ENCODE measurements at regions not wholly inside any gene's neighbourhood (a gene's known extent, or its start where the extent isn't known, plus 50 kb on each side); places are given as distances from the start of the nearest gene placed in this dataset.

DNA sequence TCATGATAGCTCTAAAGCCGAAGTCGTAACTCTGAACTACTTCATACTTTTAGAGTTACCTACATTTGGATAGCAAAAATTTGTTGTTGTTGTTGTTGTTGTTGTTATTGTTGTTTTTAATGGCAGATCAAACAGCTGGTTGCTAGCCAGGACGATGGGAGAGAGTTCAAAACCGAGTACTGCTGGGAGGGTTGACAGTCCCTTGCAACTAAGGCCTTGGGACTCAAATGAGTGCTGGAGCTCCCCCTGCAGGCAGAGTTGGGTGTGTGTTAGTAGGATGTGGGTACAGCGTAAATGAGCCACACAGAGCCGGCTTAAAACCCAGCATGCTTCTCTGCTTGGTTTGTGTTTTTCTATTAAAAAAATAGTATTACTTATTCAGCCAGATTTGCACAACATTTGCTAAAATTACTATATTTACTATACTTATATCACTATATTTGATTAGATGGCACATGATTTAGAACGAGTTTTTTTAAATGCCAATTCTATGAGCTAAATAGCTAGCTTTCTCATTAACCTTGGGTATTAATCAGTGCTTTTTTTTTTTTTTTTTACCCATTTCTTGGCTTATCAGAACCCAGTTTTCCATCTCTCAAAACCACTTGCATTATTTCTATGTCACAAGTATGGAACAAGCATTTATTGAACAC is 129.2 kb upstream of the SYT6 start:
- peaks cover 31 to 50% of the 10 kb centered on the region in 2 donors for H3K4me1 Mint-ChIP-seq
- no peak overlapping the region for H3K4me3 Mint-ChIP-seq
- no peaks in the 10 kb centered on the region for H3K9me3 Mint-ChIP-seq
- no peaks in the 10 kb centered on the region for H3K36me3 Mint-ChIP-seq
- peak overlapping the region in 2 of 6 donors; percentile 7 to 61 for H3K27ac Mint-ChIP-seq
- peaks cover 0 to 2% (median 0%) of the 10 kb centered on the region in 3 donors for H3K27me3 Mint-ChIP-seq (ENCODE audit: low read depth in 3 of 3)
- DNase-seq = peak; percentile 79 to 85 (median 82)

DNA sequence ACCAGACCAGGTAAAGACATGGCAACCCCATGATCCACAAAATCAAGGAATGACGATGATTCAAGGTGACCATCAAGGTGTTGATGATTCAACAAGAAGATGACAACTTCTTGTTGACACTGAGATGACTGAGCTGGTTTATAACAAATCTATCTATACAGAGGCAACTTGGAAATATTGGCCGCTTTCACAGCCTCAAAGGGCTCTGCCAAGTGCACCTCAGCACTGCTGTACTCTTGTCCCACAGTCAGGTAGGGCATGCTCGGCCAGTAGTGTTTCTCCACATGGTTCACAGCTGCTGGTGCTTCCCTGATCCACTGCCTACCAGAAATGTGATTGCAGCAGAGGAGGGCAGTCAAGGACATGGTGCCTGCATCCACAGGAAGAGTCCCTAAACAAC is 125.2 kb upstream of the SYT6 start:
- no peaks in the 10 kb centered on the region for H3K36me3 Mint-ChIP-seq
- peaks cover 13 to 26% of the 10 kb centered on the region in 2 donors for H3K4me1 Mint-ChIP-seq
- H3K9me3 Mint-ChIP-seq = no peaks in the 10 kb centered on the region
- no peak for DNase-seq
- H3K4me3 Mint-ChIP-seq = no peak overlapping the region
- H3K27me3 Mint-ChIP-seq (ENCODE audit: low read depth in 3 of 3) = peaks cover 0 to 7% (median 3%) of the 10 kb centered on the region in 3 donors
- H3K27ac Mint-ChIP-seq = no peak overlapping the region

DNA sequence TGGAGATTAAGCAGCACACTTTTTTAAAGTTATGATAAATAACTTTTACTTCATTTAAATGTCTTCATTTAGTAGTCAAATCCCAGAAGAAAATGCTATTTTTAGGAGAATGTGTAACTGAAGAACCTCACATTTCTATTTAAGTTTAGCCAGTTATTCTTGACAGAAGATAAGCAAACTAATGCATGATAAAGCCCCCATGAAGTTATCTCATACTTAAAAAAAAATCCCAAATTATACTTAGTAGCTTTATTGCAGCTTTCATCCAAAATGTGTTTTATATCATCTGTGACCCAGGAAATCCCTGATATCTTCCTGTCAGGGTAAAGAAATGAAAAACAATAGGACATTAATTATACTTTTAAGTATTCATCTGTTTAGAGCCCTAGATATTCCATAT is 124.8 kb upstream of the SYT6 start:
- Mint-ChIP-seq H3K27me3 (ENCODE audit: low read depth in 3 of 3) (peaks cover 0 to 7% (median 3%) of the 10 kb centered on the region in 3 donors), H3K4me1 (peaks cover 13 to 21% of the 10 kb centered on the region in 2 donors), H3K36me3 (no peaks in the 10 kb centered on the region), H3K9me3 (no peaks in the 10 kb centered on the region), H3K4me3 (no peak overlapping the region), H3K27ac (no peak overlapping the region)
- no peak for DNase-seq

DNA sequence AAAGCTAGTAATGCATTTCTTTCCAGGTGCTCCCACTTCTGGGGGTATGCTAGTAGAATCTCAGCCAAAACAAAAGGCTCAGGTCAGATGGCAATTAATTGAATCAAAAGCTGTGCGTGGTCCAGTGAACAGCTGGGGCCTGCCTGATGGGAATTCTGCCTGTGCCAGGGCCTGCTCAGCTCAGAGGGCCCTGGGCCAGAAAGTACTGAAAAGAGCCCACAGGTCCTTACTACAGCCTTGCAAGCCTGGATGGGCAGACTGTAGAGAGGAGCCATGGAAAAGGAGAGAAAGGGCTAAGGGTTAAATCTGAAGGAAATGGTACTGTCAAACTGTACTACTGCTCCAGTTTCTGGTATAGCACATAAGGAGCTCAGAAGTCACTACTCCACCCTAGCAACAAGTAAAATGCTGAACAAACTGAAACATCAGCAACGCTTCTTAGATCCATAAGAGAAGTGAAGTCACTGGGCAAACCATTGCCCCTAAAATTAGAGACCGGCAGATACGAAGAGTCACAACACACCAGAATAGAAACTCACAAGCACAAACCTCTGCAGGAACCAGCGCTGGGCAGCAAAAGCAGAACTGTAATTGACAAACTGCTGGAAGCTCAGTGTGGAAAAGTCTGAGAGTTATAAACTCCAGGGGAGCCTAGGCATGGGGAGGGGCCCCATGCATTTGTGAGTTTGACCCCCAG is 121.1 kb upstream of the SYT6 start:
- Mint-ChIP-seq H3K27ac (peak overlapping the region in 1 of 6 donors; percentile 14), H3K4me3 (no peak overlapping the region), H3K4me1 (peaks cover 11 to 13% of the 10 kb centered on the region in 2 donors), H3K27me3 (ENCODE audit: low read depth in 3 of 3) (peaks cover 0 to 5% (median 5%) of the 10 kb centered on the region in 3 donors), H3K9me3 (no peaks in the 10 kb centered on the region), H3K36me3 (no peaks in the 10 kb centered on the region)
- no peak for DNase-seq

DNA sequence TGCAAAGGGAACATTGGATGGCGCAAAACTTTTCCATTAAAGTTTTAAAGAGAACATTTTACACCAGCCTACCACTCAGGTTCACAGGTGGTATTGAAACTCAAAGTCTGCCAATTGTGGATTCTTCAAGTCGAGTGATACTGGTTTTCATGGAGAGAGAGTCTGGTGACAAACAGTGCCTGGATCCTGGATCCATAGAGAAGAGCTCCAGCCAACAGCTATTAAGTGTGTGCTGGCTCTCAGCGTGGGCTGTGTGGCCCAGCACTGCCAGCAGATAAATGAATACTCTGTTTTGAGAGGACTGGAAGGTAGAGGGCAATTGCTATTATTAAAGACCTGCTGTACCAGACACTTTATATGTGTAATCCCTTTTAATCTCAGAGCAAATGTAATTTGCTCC is 118.9 kb upstream of the SYT6 start:
- Mint-ChIP-seq H3K36me3 (no peaks in the 10 kb centered on the region), H3K4me3 (no peak overlapping the region), H3K27ac (no peak overlapping the region), H3K4me1 (peaks cover 27% of the 10 kb centered on the region in 2 donors), H3K27me3 (ENCODE audit: low read depth in 3 of 3) (peaks cover 0 to 5% (median 5%) of the 10 kb centered on the region in 3 donors), H3K9me3 (no peaks in the 10 kb centered on the region)
- DNase-seq = no peak

DNA sequence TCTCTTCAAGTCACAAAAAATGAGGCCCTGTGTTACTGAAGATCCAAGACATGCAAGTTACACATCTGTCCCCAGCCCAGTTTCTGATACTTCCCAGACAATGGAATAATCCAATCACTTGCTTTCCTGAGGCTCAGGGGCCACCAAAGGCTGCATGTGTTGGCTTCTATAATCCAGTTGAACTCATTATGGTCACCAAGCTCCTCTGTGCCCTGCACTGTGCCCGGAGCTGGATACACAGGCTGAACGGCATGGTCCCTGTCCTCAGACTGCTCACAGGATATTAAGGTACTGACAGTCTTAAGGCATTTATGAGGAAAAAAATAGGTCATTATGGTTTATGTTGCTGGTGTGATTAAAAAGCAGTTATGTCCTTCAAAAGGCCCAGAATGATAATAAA is 117.0 kb upstream of the SYT6 start:
- Mint-ChIP-seq H3K9me3 (peaks cover 0 to 5% (median 0%) of the 10 kb centered on the region in 6 donors), H3K36me3 (peaks cover 0 to 9% (median 6%) of the 10 kb centered on the region in 3 donors), H3K4me1 (peaks cover 27% of the 10 kb centered on the region in 2 donors), H3K27me3 (ENCODE audit: low read depth in 3 of 3) (peaks cover 0 to 8% (median 8%) of the 10 kb centered on the region in 3 donors), H3K27ac (peak overlapping the region in 1 of 6 donors; percentile 34), H3K4me3 (peak overlapping the region in 1 of 5 donors; percentile 6)
- no peak for DNase-seq

DNA sequence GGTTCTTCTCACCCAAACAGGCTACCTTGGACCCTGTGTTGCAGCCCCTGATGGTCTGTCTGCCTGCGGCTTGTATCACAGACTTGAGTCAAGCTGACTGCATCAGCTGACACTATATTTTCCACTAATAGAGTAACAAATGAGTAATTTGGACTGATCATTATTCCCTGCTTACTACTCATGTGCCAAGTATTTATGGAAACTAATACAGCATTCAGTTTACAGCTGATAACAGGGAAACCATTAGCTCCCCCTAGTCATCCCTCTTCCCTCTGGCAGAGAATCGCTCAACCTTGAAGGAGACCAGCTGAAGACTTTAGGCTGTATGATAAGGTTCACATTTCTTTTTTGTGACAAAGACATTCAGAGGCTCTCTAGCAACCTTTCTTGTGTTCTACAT is 116.6 kb upstream of the SYT6 start:
- peak overlapping the region in 1 of 6 donors; percentile 34 for H3K27ac Mint-ChIP-seq
- H3K4me3 Mint-ChIP-seq = peak overlapping the region in 3 of 5 donors; percentile 12 to 40 (median 18)
- H3K9me3 Mint-ChIP-seq = peaks cover 0 to 5% (median 0%) of the 10 kb centered on the region in 6 donors
- DNase-seq = no peak
- H3K27me3 Mint-ChIP-seq (ENCODE audit: low read depth in 3 of 3) = peaks cover 0 to 7% (median 7%) of the 10 kb centered on the region in 3 donors
- H3K4me1 Mint-ChIP-seq = peaks cover 27% of the 10 kb centered on the region in 2 donors
- H3K36me3 Mint-ChIP-seq = peaks cover 0 to 10% (median 9%) of the 10 kb centered on the region in 3 donors

DNA sequence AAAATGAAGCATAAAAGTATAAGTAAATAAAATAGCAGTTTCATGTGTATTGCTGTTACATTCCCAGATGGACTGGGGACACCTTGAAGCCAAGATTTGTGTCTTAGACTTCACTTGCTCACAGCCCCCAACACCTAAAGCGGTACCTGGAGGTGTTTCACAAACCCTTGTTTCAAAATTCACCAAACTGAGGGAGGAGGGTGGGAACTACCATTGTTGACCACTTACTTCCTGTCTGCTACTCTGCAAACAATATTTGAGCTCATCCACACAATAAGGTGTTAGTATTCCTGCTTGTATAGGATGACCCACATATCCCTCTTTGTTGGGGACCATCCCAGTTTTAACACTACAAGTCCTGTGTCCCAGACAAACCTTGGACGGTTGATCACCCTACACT is 115.9 kb upstream of the SYT6 start:
- Mint-ChIP-seq H3K4me3 (peak overlapping the region; percentile 32 to 64 (median 53)), H3K27me3 (ENCODE audit: low read depth in 3 of 3) (peaks cover 0 to 7% (median 7%) of the 10 kb centered on the region in 3 donors), H3K36me3 (peaks cover 0 to 10% (median 9%) of the 10 kb centered on the region in 3 donors), H3K9me3 (peaks cover 0 to 5% (median 0%) of the 10 kb centered on the region in 6 donors), H3K4me1 (peaks cover 25 to 27% of the 10 kb centered on the region in 2 donors), H3K27ac (peak overlapping the region in 3 of 6 donors; percentile 18 to 77 (median 18))
- no peak for DNase-seq

DNA sequence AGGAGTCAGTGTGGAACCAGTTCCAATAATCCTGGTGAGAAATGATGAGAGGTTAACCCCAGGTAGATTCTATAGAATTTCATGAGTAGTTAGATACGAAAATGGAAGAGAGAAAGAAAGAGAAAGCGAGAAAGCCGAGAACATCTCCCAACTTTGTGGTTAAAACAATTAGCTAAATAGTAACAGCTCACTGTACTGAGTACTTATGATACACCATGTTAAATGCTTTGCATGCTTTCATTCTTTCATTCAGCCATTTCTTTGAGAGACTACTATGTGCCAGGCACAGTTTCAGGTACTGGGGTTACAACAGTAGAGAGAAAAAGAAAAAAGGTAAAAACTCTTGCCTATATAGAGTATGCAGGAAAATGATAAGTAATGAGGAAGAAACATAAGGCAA is 109.7 kb upstream of the SYT6 start:
- Mint-ChIP-seq H3K27me3 (ENCODE audit: low read depth in 3 of 3) (peaks cover 0 to 7% (median 5%) of the 10 kb centered on the region in 3 donors), H3K4me1 (peaks cover 2% of the 10 kb centered on the region in 2 donors), H3K27ac (no peak overlapping the region), H3K4me3 (no peak overlapping the region), H3K9me3 (peaks cover 0 to 5% (median 0%) of the 10 kb centered on the region in 6 donors), H3K36me3 (peaks cover 0 to 10% (median 9%) of the 10 kb centered on the region in 3 donors)
- DNase-seq = no peak

DNA sequence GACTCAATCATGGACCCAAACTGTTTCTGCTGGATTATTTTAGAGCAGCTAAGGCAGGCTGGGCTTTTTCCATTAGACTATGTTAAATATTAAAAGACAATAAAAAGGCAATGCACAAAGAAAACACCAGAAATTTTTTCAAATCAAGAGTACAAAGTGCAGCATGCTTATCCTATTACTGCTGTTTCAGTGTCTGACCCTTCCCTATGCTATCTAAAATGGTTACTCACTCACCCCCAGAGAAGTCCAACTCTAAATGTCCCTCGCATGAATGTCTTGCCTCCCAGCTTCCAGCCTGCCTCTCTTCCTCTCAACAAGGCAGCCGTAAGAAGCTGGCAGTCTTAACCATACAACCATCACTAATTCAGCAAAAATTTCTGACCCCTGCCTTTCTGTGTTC is 108.7 kb upstream of the SYT6 start:
- peaks cover 0 to 7% (median 5%) of the 10 kb centered on the region in 3 donors for H3K27me3 Mint-ChIP-seq (ENCODE audit: low read depth in 3 of 3)
- H3K36me3 Mint-ChIP-seq = peaks cover 0 to 10% (median 9%) of the 10 kb centered on the region in 3 donors
- no peaks in the 10 kb centered on the region for H3K4me1 Mint-ChIP-seq
- H3K4me3 Mint-ChIP-seq = no peak overlapping the region
- H3K9me3 Mint-ChIP-seq = peaks cover 0 to 6% (median 0%) of the 10 kb centered on the region in 6 donors
- DNase-seq = no peak
- no peak overlapping the region for H3K27ac Mint-ChIP-seq

DNA sequence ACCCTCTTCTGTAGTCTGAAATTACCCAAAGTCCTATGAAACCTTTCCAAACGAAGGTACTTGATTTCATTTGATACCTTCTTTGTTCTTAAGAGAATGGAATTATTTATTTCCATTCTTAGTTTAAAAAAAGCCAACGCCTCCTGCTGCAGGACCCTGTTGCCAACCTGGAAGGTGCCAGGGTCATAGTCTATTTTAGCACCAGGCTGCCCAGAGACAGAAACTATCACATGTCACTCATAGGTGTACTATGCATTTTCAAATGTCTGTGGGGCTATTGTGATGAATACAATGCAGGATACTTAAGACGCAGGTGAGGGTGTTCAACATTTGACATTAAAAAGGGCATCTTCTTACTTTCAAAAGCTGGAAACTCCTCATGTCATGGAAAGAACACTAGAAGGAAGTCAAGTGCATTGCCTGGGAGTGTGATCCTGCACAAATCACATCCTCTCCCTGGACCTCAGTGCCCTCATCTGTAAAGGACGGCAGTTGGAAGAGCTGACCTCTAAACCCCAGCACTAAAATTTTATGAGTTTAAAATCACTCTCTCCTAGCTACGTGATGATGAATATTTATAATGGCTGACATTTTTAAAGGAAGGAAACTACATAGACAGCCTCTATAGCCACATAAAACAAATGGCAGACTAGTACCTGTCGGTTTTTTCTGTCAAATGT is 107.3 kb upstream of the SYT6 start:
- peaks cover 0 to 13% (median 0%) of the 10 kb centered on the region in 3 donors for H3K36me3 Mint-ChIP-seq
- peaks cover 1 to 6% (median 3%) of the 10 kb centered on the region in 3 donors for H3K27me3 Mint-ChIP-seq (ENCODE audit: low read depth in 3 of 3)
- peaks cover 0 to 3% (median 0%) of the 10 kb centered on the region in 6 donors for H3K9me3 Mint-ChIP-seq
- H3K27ac Mint-ChIP-seq = no peak overlapping the region
- H3K4me1 Mint-ChIP-seq = no peaks in the 10 kb centered on the region
- no peak overlapping the region for H3K4me3 Mint-ChIP-seq
- DNase-seq = no peak

DNA sequence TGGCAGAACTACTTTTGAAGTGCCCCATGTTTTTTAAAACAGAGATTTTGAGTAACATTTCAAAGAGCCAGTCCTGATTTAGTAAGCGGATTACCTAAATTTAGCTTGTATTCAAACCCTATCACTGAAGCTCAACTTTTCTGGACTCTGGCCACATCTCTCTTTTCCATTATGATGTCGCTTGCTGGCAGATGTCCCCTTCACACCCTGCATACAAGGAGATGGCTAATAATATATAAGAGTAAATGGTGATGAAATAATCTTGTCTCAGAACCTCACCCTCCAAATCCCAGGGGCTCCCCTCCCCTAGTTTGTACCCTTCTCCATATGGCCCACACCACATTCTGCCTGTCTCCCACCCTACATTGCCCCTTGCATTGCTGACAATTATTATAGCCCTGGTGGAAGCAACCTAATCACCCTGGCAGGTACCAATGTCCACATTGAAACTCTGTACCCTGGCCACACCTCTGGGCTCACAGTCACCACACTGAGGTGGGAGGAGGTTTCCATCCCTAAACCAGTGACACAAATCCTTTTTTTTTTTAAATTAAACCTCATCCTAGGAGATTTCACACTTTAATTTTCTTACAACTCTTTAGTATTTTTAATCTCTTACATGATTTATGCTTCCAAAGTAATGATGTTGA is 106.0 kb upstream of the SYT6 start:
- no peak overlapping the region for H3K27ac Mint-ChIP-seq
- DNase-seq = no peak
- H3K4me1 Mint-ChIP-seq = no peaks in the 10 kb centered on the region
- H3K4me3 Mint-ChIP-seq = no peak overlapping the region
- H3K36me3 Mint-ChIP-seq = peaks cover 0 to 8% (median 0%) of the 10 kb centered on the region in 3 donors
- H3K27me3 Mint-ChIP-seq (ENCODE audit: low read depth in 3 of 3) = peaks cover 1 to 3% (median 2%) of the 10 kb centered on the region in 3 donors
- H3K9me3 Mint-ChIP-seq = peaks cover 1 to 9% (median 8%) of the 10 kb centered on the region in 6 donors

DNA sequence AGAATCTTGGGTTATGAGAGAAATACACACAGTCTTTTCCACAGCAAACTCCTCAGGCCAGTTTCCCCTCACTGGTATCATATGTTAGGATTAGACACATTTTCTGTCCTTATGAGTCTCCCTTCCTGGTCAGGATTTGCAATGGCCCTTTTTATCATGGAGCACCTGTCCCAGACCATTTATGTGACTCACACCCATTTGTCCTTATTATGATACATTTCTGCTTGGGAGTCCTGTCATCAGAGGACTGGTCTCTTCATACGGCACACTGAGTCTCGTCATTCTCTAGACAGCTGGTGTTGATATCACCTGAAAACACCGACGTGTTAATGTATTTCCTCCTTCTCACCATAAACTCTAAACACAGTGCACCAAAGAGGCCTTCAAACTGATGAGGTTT is 105.0 kb upstream of the SYT6 start:
- peaks cover 7 to 16% (median 14%) of the 10 kb centered on the region in 6 donors for H3K9me3 Mint-ChIP-seq
- DNase-seq = no peak
- H3K4me3 Mint-ChIP-seq = no peak overlapping the region
- no peak overlapping the region for H3K27ac Mint-ChIP-seq
- no peaks in the 10 kb centered on the region for H3K4me1 Mint-ChIP-seq
- H3K36me3 Mint-ChIP-seq = peaks cover 0 to 8% (median 0%) of the 10 kb centered on the region in 3 donors
- H3K27me3 Mint-ChIP-seq (ENCODE audit: low read depth in 3 of 3) = peaks cover 2 to 4% (median 3%) of the 10 kb centered on the region in 3 donors
